ENCODE measurements at regions not wholly inside any gene's neighbourhood (a gene's known extent, or its start where the extent isn't known, plus 50 kb on each side); places are given as distances from the start of the nearest gene placed in this dataset.

DNA sequence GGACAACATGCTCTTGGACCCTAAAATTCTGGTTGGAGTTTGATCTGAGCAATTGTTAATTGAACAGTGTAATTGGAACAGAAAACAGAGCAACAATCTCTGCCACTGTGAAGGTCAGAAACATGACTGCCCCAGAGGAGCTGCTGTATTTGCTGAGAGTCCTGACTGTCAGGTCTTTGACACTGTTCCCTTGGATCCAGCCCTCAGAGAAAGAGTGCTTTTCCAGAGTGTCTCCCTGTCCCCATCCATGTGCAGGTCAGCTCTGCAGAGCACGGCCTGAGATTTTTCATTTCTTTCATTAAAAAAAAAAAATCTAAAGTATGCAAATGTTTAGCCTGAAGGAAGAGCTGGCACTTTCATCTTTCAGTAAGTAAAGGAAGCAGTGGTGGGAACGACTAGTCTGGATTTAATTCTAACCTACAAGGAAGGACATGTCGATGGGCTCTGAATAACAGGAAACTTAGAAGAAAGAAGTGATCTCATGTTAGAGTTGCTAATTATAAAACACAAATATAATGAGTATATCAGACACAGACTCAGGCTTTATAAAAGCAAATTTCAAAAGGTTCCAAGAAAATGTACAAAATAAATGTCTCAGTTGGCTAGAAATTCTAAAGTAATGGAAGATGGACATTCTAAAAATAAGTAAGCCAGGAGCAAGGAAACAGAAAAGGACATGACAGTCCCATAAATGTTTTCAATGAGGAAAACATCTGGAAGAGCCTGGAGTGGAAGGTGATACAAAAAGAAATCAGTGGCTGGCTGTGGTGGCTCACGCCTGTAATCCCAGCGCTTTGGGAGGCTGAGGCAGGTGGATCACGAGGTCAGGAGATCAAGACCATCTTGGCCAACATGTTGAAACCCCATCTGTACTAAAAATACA lies 876.5 kb downstream of the EPHA4 start:
- H3K27ac Mint-ChIP-seq, result no peak overlapping the region
- no peak overlapping the region for H3K4me3 Mint-ChIP-seq
- Histone ChIP-seq H2AFZ (ENCODE audit: low read length) (no peak overlapping the region), H4K5ac (ENCODE audit: insufficient read length, low read depth, low read length) (no peak overlapping the region), H3K27ac (ENCODE audit: insufficient read length, low read depth, low read length) (no peak overlapping the region), H3K27me3 (ENCODE audit: insufficient read depth, low read length) (no peaks in the 10 kb centered on the region), H3K79me1 (ENCODE audit: insufficient read depth, low read depth, low read length, poor library complexity, severe bottlenecking) (no peaks in the 10 kb centered on the region), H3K4ac (ENCODE audit: low read depth, low read length) (no peak overlapping the region), H3K18ac (ENCODE audit: insufficient read length, low read depth, low read length) (no peak overlapping the region), H2BK5ac (ENCODE audit: insufficient read length, low read length) (no peak overlapping the region), H4K8ac (replicated peaks; ENCODE audit: insufficient read length, low read depth, low read length) (no peak overlapping the region), H3K56ac (ENCODE audit: insufficient read length, low read depth, low read length) (no peak overlapping the region), H3K9ac (ENCODE audit: extremely low read depth, insufficient read length, low read length) (no peak overlapping the region), H3K14ac (ENCODE audit: insufficient read depth, low read length) (no peak overlapping the region), H3K4me2 (ENCODE audit: insufficient read depth, insufficient read length, low read length) (no peak overlapping the region), H2BK20ac (ENCODE audit: low read depth, low read length, poor library complexity, severe bottlenecking) (no peak overlapping the region), H2BK12ac (ENCODE audit: insufficient read length, low read depth, low read length) (no peak overlapping the region), H3K79me2 (ENCODE audit: insufficient read depth, low read length) (no peaks in the 10 kb centered on the region), H2BK120ac (ENCODE audit: low read depth, low read length, poor library complexity, severe bottlenecking) (no peak overlapping the region), H3K23ac (ENCODE audit: insufficient read length, low read depth, low read length) (no peak overlapping the region), H3K23me2 (ENCODE audit: insufficient read length, low read depth, low read length, poor library complexity, severe bottlenecking) (no peaks in the 10 kb centered on the region), H2BK15ac (ENCODE audit: low read depth, low read length) (no peak overlapping the region), H3T11ph (ENCODE audit: low read length) (no peak overlapping the region), H4K20me1 (ENCODE audit: control insufficient read depth, insufficient read depth, insufficient read length) (no peaks in the 10 kb centered on the region), H4K91ac (ENCODE audit: insufficient read length, low read depth, low read length) (no peak overlapping the region), H3K4me1 (ENCODE audit: insufficient read depth, low read length) (no peaks in the 10 kb centered on the region), H2AK5ac (ENCODE audit: insufficient read length, low read length) (no peak overlapping the region), H3K9me3 (ENCODE audit: control insufficient read depth, low read depth, low read length) (no peaks in the 10 kb centered on the region)
- H3K9me3 Mint-ChIP-seq, result peaks cover 0 to 4% of the 10 kb centered on the region in 2 experiments; a peak in 1 of 5 replicates
- no peak for DNase-seq
- no peaks in the 10 kb centered on the region for H3K4me1 Mint-ChIP-seq
- WGBS (ENCODE audit: extremely low coverage, insufficient read length, low lambda C conversion rate), result no CpG with 5 or more reads among the region's 6 CpGs
- H3K36me3 Mint-ChIP-seq (ENCODE audit: insufficient read depth in 1 of 3, low read depth in 3 of 3), result 0 out of 7 replicates have a peak, but pooled peaks cover 0 to 1% (median 0%) of the 10 kb centered on the region in 3 experiments
- TF ChIP-seq, protein P1, sequence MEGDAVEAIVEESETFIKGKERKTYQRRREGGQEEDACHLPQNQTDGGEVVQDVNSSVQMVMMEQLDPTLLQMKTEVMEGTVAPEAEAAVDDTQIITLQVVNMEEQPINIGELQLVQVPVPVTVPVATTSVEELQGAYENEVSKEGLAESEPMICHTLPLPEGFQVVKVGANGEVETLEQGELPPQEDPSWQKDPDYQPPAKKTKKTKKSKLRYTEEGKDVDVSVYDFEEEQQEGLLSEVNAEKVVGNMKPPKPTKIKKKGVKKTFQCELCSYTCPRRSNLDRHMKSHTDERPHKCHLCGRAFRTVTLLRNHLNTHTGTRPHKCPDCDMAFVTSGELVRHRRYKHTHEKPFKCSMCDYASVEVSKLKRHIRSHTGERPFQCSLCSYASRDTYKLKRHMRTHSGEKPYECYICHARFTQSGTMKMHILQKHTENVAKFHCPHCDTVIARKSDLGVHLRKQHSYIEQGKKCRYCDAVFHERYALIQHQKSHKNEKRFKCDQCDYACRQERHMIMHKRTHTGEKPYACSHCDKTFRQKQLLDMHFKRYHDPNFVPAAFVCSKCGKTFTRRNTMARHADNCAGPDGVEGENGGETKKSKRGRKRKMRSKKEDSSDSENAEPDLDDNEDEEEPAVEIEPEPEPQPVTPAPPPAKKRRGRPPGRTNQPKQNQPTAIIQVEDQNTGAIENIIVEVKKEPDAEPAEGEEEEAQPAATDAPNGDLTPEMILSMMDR (conservative IDR thresholded peaks at IDR 0.05), result no peak
- H3K27me3 Mint-ChIP-seq (ENCODE audit: low read depth), result no peaks in the 10 kb centered on the region
